Muscle of leg (tissue), 3 donors: ENCODE measurements at regions not wholly inside any gene's neighbourhood (a gene's known extent, or its start where the extent isn't known, plus 50 kb on each side); places are given as distances from the start of the nearest gene placed in this dataset.

Experiments used
- DNase-seq: peaks from one replicate; pipeline ENCODE4 v3.0.0; 2013
- H3K27ac ChIP-seq: one replicate; pipeline ENCODE4 v1.5.1; 2013; ENCODE audit warnings: mild to moderate bottlenecking, low read length, control low read depth
- H3K27me3 ChIP-seq: one replicate; pipeline ENCODE4 v1.6.1; 2013; ENCODE audit warnings: low read length; ENCODE audit not compliant: control insufficient read depth, insufficient read depth
- H3K36me3 ChIP-seq: one replicate; pipeline ENCODE4 v1.6.1; 2013; ENCODE audit warnings: low read length; ENCODE audit not compliant: control insufficient read depth, insufficient read depth
- H3K4me1 ChIP-seq: one replicate; pipeline ENCODE4 v1.6.1; 2013; ENCODE audit warnings: low read length; ENCODE audit not compliant: control insufficient read depth, insufficient read depth
- H3K4me3 ChIP-seq: one replicate; pipeline ENCODE4 v1.5.1; 2013; ENCODE audit warnings: low read length, control low read depth
- H3K9me3 ChIP-seq: replicated peaks from 2 replicates; pipeline ENCODE4 v1.6.1; 2013; ENCODE audit warnings: low read depth, low read length; ENCODE audit not compliant: control insufficient read depth
- WGBS: methylation state at CpG from one replicate; pipeline ENCODE4 v1.1.5; 2013; ENCODE audit warnings: missing lambda C conversion rate; ENCODE audit not compliant: insufficient coverage; 5-methylcytosine and 5-hydroxymethylcytosine counted together

DNA sequence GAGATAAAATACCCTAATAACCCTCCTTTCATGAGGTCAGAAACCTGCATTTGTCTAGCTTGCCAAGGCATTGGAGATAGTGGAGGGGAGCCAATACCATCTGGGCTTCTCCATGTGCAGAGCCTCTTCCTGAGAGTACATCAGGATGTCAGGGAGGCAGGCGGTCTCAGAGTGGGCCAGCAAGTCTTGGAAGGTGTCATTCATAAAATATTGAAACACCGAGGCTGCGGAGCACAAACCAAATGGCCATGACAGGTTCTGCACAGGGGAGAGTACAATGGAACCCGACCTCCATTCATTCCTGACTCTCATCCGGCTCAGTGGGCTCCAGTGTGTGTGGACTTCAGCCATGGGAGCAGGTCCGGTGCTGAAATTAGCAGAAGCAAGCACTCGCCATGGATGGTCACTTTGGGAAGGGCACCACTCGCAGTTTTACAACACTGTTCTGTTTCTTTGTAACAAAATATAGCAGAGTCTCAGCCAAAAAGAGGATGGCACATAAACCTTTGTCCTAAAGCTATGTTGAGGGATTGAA is 446.6 kb downstream of the SIPA1L2 start:
- no peak for DNase-seq
- no peak overlapping the region for H3K27ac ChIP-seq
- no peak overlapping the region for H3K4me3 ChIP-seq
- H3K4me1 ChIP-seq: peaks cover 20% of the 10 kb centered on the region
- peaks cover 6% of the 10 kb centered on the region for H3K27me3 ChIP-seq
- H3K36me3 ChIP-seq: no peaks in the 10 kb centered on the region
- H3K9me3 ChIP-seq: no peaks in the 10 kb centered on the region
- WGBS: 93% methylated on average over 5 of the region's 8 CpGs

DNA sequence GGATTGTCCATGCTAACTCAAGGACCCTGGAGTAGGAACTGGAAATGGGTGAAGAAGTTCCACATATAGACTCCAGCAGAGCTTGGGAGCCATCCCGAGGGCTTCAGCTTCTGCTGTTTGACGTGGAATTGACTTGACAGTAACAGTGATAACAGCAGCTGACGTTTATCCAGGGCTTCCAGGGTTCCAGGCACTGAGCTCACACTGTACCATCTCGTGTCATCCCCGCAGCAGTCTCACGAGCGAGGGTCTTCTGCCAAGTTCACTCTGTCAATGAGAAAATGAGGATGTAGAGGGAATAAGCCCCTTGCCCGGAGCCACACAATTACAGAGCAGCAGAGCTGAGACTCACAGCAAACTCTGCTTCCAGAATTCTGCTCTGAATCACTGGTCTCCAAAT is 447.7 kb downstream of the SIPA1L2 start:
- 69% methylated on average over 3 of the region's 8 CpGs for WGBS
- Histone ChIP-seq H3K4me1 (peaks cover 20% of the 10 kb centered on the region), H3K27ac (no peak overlapping the region), H3K9me3 (no peaks in the 10 kb centered on the region), H3K27me3 (peaks cover 6% of the 10 kb centered on the region), H3K36me3 (no peaks in the 10 kb centered on the region), H3K4me3 (no peak overlapping the region)
- no peak for DNase-seq

DNA sequence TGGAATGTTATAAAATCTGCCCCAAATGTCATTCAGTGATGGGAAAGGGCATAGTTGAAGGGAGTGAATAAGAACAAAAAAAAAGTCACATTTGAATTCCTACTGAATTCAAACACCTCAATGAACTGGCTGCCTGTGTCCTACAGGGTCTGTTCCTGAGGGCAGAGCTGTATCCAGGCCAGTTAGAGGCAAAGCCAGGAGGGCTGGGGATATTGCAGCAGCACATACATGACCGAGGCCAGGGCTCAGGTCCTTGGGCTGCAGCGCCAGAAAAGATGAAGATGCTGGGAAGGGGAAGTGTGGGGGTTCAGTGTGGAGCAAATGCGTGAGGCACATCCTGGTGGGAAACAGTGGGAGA is 449.2 kb downstream of the SIPA1L2 start:
- no peak overlapping the region for H3K4me3 ChIP-seq
- no peak for DNase-seq
- H3K36me3 ChIP-seq: no peaks in the 10 kb centered on the region
- no peaks in the 10 kb centered on the region for H3K9me3 ChIP-seq
- peaks cover 4% of the 10 kb centered on the region for H3K27me3 ChIP-seq
- H3K4me1 ChIP-seq: peaks cover 20% of the 10 kb centered on the region
- 90% methylated on average over 3 of the region's 3 CpGs for whole genome bisulfite sequencing
- no peak overlapping the region for H3K27ac ChIP-seq

DNA sequence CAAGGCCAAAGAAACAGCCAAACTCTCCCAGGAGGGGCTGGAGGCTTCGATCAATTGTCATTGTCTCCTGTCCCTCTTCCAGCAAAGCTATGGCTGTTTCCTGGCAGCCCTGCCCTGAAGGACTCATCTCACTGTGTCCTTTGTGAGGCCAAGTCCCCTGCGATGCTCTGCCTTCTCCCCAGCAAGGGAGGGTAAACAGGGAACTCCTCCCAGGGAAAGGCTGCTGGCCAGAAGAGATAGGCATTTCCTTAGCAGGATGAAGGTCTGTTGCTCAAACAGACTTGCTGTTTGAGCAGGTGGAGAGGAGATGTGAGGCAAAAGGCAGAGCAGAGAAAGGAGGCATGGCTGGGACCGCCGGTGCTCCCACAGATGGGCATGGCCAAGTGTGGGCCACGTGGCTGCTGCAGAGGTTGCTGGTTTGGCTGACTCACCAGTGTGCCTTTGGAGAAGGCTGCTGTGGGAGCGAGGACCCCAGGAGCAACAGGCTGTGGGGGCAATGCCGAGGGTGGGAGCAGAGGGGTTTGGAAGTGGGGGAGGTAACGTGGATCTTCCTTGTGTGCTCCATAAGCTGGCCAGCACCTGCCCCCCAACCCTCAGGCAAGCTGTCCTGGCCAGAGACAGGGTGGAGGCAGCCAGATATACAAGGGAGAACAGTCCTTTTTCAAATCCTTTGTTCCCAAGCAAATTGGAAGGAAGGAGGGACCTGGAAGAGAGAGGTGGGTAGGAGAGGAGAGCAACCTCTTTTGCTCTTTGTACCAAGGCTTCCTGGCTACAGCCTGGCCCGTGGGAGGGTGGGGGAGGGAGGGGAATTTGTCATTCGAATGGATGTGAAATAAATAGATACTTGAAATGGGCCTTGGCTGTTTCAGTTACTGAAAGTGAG is 449.8 kb downstream of the SIPA1L2 start:
- WGBS: 47% methylated on average over 9 of the region's 10 CpGs
- Histone ChIP-seq H3K9me3 (no peaks in the 10 kb centered on the region), H3K27me3 (peaks cover 4% of the 10 kb centered on the region), H3K36me3 (no peaks in the 10 kb centered on the region), H3K4me1 (peaks cover 14% of the 10 kb centered on the region), H3K27ac (no peak overlapping the region), H3K4me3 (no peak overlapping the region)
- DNase-seq: no peak

DNA sequence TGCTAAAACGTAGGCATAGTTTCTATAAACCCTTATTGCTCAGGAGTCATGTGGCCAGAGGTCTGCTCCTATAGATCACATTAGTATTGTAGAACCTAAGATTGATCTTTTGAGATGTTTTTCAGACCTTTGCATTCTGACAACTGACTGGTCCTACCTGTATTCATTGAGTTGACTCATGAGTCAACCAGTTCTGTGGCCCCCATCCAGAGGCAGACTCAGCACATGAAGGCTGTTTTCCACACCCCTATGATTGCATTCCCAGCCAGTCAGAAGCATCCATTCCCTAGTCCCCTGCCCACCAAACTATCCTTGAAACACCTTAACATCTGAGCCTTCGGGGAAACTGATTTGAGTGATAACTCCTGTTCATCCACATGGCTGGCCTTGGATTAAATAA is 451.7 kb downstream of the SIPA1L2 start:
- DNase-seq: no peak
- Histone ChIP-seq H3K4me3 (no peak overlapping the region), H3K27ac (no peak overlapping the region), H3K27me3 (peaks cover 4% of the 10 kb centered on the region), H3K9me3 (no peaks in the 10 kb centered on the region), H3K4me1 (peaks cover 7% of the 10 kb centered on the region), H3K36me3 (no peaks in the 10 kb centered on the region)
- WGBS: 88% methylated on average over 1 of the region's 2 CpGs

DNA sequence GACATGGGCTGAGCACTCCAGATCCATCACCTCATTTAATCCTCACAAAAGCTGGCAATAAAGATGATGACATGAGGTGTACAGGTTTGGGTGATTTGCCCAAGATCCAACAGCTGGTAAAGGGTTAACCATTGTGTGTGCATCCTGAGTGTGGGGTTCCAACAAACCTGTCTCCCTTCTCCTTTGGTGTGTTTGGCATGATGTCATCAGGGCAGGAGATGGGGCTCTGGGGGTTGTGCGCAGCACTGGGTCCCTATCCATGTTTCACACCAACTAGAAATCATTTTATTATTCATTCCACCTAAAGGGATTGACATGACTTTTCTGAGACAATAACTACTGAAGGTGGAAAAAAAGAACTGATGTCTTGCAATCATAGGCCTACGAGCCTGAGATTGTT is 452.5 kb downstream of the SIPA1L2 start:
- Histone ChIP-seq H3K27me3 (peaks cover 4% of the 10 kb centered on the region), H3K4me1 (peaks cover 7% of the 10 kb centered on the region), H3K4me3 (no peak overlapping the region), H3K27ac (no peak overlapping the region), H3K36me3 (no peaks in the 10 kb centered on the region), H3K9me3 (no peaks in the 10 kb centered on the region)
- no CpG with 5 or more reads among the region's 2 CpGs for WGBS
- DNase-seq: no peak

DNA sequence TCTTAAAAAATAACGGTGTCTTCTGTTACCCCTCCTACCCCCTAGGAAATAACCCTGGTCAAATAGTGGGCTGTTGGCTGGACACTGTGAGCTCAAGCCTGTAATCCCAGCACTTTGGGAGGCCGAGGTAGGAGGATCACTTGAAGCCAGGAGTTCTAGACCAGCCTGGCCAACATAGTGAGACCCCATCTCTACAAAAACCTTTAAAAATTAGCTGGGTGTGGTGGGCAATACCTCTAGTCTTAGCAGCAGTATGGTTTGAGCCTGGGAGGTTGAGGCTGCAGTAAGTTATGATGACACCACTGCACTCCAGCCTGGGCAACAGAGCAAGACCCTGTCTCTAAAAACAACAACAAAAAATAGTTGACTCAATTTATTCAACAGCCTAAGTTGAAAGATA is 453.7 kb downstream of the SIPA1L2 start:
- Histone ChIP-seq H3K4me3 (no peak overlapping the region), H3K4me1 (peaks cover 7% of the 10 kb centered on the region), H3K36me3 (no peaks in the 10 kb centered on the region), H3K27ac (no peak overlapping the region), H3K9me3 (no peaks in the 10 kb centered on the region), H3K27me3 (no peaks in the 10 kb centered on the region)
- DNase-seq: no peak
- no CpG with 5 or more reads among the region's 2 CpGs for WGBS

DNA sequence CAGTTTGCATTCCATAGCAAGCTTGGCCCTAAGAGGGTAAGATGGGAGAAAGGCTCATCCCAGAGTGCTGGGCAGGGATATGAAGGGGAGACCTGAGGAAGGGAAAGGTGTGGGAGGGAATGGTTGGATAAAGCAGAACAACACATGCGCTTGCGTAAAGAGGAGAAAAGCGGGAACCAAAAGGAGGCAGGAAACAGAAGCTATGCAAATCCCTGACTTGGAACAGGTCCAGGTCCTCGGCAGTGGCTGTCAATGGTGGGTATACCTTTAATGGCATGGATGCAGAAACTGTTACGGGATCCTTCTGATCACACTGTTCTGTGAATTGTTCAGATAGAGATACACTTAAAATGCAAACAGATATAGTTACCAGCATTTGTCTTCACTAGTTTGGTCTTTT is 455.6 kb downstream of the SIPA1L2 start:
- DNase-seq: peak; percentile 29
- H3K4me3 ChIP-seq: no peak overlapping the region
- no peaks in the 10 kb centered on the region for H3K4me1 ChIP-seq
- 36% methylated on average over 4 of the region's 5 CpGs for WGBS
- no peaks in the 10 kb centered on the region for H3K36me3 ChIP-seq
- no peaks in the 10 kb centered on the region for H3K27me3 ChIP-seq
- no peaks in the 10 kb centered on the region for H3K9me3 ChIP-seq
- H3K27ac ChIP-seq: no peak overlapping the region

DNA sequence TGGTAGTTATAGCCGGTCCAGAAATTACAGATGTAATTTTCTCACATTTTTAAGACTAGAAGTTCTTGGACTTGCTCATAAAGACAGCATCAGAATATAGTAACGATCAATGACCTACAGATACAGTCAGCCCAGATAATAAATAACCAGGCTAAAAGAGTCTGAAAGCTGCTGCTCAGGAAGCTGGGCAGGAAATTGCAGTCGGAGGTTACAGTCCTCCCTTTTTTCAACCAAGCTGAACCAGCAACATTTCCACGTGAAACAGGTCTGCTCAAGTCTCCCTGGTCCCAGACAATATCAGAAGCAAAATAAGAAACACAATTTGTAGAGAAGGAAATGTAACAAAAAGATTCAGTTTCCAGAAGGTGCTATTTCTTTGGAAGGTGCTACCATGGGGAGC is 457.4 kb downstream of the SIPA1L2 start:
- no peaks in the 10 kb centered on the region for H3K27me3 ChIP-seq
- no peak overlapping the region for H3K4me3 ChIP-seq
- H3K27ac ChIP-seq: no peak overlapping the region
- H3K36me3 ChIP-seq: no peaks in the 10 kb centered on the region
- no CpG with 5 or more reads among the region's 4 CpGs for WGBS
- DNase-seq: no peak
- no peaks in the 10 kb centered on the region for H3K9me3 ChIP-seq
- no peaks in the 10 kb centered on the region for H3K4me1 ChIP-seq

DNA sequence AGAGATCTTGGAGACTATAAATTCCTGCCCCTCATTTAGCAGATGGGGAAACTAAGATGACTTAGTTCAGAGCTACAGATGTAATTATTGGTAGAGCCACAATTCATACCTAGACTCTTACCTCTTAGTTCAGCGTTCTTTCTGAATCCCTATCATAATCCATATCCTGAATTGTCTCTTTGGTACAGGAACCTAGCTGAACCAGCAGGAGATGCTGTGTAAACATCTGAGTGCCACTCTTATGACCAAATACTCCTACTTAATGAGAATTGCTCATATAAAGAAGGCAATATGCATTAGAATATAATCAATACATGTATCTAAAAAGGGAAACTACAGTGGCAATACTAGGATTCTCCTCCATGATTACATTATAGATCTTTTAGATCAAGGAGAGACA is 459.0 kb downstream of the SIPA1L2 start:
- no peak overlapping the region for H3K4me3 ChIP-seq
- no peak for DNase-seq
- no CpG with 5 or more reads among the region's 1 CpG for WGBS
- no peak overlapping the region for H3K27ac ChIP-seq
- no peaks in the 10 kb centered on the region for H3K27me3 ChIP-seq
- H3K4me1 ChIP-seq: no peaks in the 10 kb centered on the region
- peaks cover under 1% of the 10 kb centered on the region for H3K9me3 ChIP-seq
- H3K36me3 ChIP-seq: no peaks in the 10 kb centered on the region
